ENCODE measurements at regions not wholly inside any gene's neighbourhood (a gene's known extent, or its start where the extent isn't known, plus 50 kb on each side); places are given as distances from the start of the nearest gene placed in this dataset.

DNA sequence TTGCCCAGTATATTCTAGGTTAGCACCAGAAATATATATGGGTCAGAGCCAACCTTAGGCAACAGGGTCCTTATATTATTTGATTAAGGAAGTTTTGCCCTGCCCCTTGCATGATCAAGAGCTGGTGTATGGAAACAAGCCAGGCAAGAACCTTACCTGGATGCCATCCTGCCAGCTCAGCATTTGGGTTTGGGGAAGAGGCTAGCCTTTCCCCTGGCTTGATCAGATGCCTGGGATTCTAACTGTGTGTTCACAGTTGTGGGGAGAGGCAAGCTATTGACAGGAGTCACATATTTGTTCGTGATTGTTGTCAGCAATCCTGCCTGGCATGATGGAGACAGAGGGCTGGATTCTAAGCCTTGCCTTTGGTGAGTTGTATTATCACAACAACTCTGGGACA lies 260.0 kb upstream of the DACH1 start:
- intact Hi-C loops (cut with micrococcal nuclease): no loop called here
- BruUV-seq (replicated peaks): no TSS peak

More for the DNA sequence above, 260.0 kb upstream of the DACH1 start:
- TF ChIP-seq EZH2phosphoT487 (IDR thresholded peaks at IDR 0.05; ENCODE audit: borderline replicate concordance) (no peak), EGR1 (IDR thresholded peaks at IDR 0.05; ENCODE audit: low read depth) (no peak), POLR2AphosphoS5 (IDR thresholded peaks at IDR 0.05; ENCODE audit: low read depth, low read length) (no peak), FOSL1 (IDR thresholded peaks at IDR 0.05; ENCODE audit: low read depth) (no peak), JUND (IDR thresholded peaks at IDR 0.05) (no peak), SP1 (IDR thresholded peaks at IDR 0.05; ENCODE audit: low read depth) (no peak), ELF1 (IDR thresholded peaks at IDR 0.05; ENCODE audit: borderline replicate concordance, low read depth) (no peak), ZFX (IDR thresholded peaks at IDR 0.05) (no peak), YY1 (IDR thresholded peaks at IDR 0.05; ENCODE audit: extremely low read depth, insufficient replicate concordance, low read depth, low read length) (no peak), POLR2A (IDR thresholded peaks at IDR 0.05; ENCODE audit: borderline replicate concordance, extremely low read depth, insufficient read depth, insufficient read length) (no peak), EZH2 (IDR thresholded peaks at IDR 0.05) (no peak), ZNF274 (IDR thresholded peaks at IDR 0.05; ENCODE audit: low read depth, low read length) (no peak), SIN3A (IDR thresholded peaks at IDR 0.05; ENCODE audit: low read depth) (no peak)
- TF ChIP-seq, protein P1, sequence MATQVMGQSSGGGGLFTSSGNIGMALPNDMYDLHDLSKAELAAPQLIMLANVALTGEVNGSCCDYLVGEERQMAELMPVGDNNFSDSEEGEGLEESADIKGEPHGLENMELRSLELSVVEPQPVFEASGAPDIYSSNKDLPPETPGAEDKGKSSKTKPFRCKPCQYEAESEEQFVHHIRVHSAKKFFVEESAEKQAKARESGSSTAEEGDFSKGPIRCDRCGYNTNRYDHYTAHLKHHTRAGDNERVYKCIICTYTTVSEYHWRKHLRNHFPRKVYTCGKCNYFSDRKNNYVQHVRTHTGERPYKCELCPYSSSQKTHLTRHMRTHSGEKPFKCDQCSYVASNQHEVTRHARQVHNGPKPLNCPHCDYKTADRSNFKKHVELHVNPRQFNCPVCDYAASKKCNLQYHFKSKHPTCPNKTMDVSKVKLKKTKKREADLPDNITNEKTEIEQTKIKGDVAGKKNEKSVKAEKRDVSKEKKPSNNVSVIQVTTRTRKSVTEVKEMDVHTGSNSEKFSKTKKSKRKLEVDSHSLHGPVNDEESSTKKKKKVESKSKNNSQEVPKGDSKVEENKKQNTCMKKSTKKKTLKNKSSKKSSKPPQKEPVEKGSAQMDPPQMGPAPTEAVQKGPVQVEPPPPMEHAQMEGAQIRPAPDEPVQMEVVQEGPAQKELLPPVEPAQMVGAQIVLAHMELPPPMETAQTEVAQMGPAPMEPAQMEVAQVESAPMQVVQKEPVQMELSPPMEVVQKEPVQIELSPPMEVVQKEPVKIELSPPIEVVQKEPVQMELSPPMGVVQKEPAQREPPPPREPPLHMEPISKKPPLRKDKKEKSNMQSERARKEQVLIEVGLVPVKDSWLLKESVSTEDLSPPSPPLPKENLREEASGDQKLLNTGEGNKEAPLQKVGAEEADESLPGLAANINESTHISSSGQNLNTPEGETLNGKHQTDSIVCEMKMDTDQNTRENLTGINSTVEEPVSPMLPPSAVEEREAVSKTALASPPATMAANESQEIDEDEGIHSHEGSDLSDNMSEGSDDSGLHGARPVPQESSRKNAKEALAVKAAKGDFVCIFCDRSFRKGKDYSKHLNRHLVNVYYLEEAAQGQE (IDR thresholded peaks at IDR 0.05; ENCODE audit: low read depth): no peak
- TF ChIP-seq, protein P2, sequence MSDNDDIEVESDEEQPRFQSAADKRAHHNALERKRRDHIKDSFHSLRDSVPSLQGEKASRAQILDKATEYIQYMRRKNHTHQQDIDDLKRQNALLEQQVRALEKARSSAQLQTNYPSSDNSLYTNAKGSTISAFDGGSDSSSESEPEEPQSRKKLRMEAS (IDR thresholded peaks at IDR 0.05): no peak
- TF ChIP-seq, protein P3, sequence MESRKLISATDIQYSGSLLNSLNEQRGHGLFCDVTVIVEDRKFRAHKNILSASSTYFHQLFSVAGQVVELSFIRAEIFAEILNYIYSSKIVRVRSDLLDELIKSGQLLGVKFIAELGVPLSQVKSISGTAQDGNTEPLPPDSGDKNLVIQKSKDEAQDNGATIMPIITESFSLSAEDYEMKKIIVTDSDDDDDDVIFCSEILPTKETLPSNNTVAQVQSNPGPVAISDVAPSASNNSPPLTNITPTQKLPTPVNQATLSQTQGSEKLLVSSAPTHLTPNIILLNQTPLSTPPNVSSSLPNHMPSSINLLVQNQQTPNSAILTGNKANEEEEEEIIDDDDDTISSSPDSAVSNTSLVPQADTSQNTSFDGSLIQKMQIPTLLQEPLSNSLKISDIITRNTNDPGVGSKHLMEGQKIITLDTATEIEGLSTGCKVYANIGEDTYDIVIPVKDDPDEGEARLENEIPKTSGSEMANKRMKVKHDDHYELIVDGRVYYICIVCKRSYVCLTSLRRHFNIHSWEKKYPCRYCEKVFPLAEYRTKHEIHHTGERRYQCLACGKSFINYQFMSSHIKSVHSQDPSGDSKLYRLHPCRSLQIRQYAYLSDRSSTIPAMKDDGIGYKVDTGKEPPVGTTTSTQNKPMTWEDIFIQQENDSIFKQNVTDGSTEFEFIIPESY (IDR thresholded peaks at IDR 0.05; ENCODE audit: extremely low read depth, insufficient replicate concordance, low read length): no peak
- TF ChIP-seq, protein P4, sequence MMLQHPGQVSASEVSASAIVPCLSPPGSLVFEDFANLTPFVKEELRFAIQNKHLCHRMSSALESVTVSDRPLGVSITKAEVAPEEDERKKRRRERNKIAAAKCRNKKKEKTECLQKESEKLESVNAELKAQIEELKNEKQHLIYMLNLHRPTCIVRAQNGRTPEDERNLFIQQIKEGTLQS (IDR thresholded peaks at IDR 0.05): no peak
- TF ChIP-seq, protein P5, sequence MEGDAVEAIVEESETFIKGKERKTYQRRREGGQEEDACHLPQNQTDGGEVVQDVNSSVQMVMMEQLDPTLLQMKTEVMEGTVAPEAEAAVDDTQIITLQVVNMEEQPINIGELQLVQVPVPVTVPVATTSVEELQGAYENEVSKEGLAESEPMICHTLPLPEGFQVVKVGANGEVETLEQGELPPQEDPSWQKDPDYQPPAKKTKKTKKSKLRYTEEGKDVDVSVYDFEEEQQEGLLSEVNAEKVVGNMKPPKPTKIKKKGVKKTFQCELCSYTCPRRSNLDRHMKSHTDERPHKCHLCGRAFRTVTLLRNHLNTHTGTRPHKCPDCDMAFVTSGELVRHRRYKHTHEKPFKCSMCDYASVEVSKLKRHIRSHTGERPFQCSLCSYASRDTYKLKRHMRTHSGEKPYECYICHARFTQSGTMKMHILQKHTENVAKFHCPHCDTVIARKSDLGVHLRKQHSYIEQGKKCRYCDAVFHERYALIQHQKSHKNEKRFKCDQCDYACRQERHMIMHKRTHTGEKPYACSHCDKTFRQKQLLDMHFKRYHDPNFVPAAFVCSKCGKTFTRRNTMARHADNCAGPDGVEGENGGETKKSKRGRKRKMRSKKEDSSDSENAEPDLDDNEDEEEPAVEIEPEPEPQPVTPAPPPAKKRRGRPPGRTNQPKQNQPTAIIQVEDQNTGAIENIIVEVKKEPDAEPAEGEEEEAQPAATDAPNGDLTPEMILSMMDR (IDR thresholded peaks at IDR 0.05 in 2 of 3, conservative IDR thresholded peaks at IDR 0.05 in 1 of 3; ENCODE audit: borderline replicate concordance in 1 of 3, insufficient read depth in 1 of 3, low read depth in 2 of 3, low read length in 2 of 3): no peak
- ATAC-seq (no peak), DNase-seq (ENCODE audit: low read depth, low spot score) (no peak)
- Histone ChIP-seq H3K27me3 (ENCODE audit: insufficient read depth, low read length) (no peaks in the 10 kb centered on the region), H2AFZ (ENCODE audit: low read depth, low read length, poor library complexity, severe bottlenecking) (no peak overlapping the region), H3K79me2 (ENCODE audit: insufficient read depth, low read length) (no peaks in the 10 kb centered on the region), H4K20me1 (ENCODE audit: insufficient read depth) (no peaks in the 10 kb centered on the region), H3K36me3 (ENCODE audit: control insufficient read depth in 1 of 2, insufficient read depth in 2 of 2, low read length in 2 of 2) (no peaks in the 10 kb centered on the region), H3K4me2 (ENCODE audit: low read length) (no peak overlapping the region), H3K27ac (ENCODE audit: low read depth, low read length) (no peak overlapping the region), H3K9ac (ENCODE audit: low read length) (no peak overlapping the region), H3K9me3 (ENCODE audit: control insufficient read depth in 1 of 2, insufficient read depth in 1 of 2, low read depth in 1 of 2, low read length in 2 of 2) (no peaks in the 10 kb centered on the region; a peak in 1 of 4 replicates), H3K4me1 (ENCODE audit: control insufficient read depth in 1 of 2, insufficient read depth in 2 of 2, low read length in 2 of 2) (no peaks in the 10 kb centered on the region), H3K9me2 (ENCODE audit: insufficient read depth) (no peaks in the 10 kb centered on the region), H3K4me3 (replicated peaks in 1 of 2; ENCODE audit: low read depth in 1 of 2, low read length in 2 of 2) (no peak overlapping the region)
- POLR2A ChIA-PET: no interaction called here
- RAD21 ChIA-PET (ENCODE audit: low non-redundant PET in 1 of 2, low total read pairs in 2 of 2, uncharacterized antibody in 2 of 2, unreplicated experiment in 2 of 2): no interaction called here
- CTCF ChIA-PET: no interaction called here
